MCF 10A (cell line): ENCODE measurements at regions not wholly inside any gene's neighbourhood (a gene's known extent, or its start where the extent isn't known, plus 50 kb on each side); places are given as distances from the start of the nearest gene placed in this dataset.

Experiments used
- BruUV-seq: library from RNA; stranded (reverse); fragments of 400-500 nt; replicated peaks from 2 replicates; lab custom pipeline; 2021; lab: Mats Ljungman, UMichigan
- CTCF ChIA-PET: fragments of 300-600 bp; sonication (Branson Sonifier 250); formaldehyde crosslinking; extraction: SDS; loops from one replicate; lab custom pipeline; 2021; ENCODE audit warnings: antibody characterized with exemption, inconsistent platforms; lab: Yijun Ruan, JAX
- POLR2A ChIA-PET: fragments of 300-600, 350-650 bp; sonication (Branson Sonifier 250); formaldehyde crosslinking; extraction: SDS; loops from one replicate; lab custom pipeline; 2020; ENCODE audit warnings: antibody characterized with exemption, inconsistent platforms; lab: Yijun Ruan, JAX
- DNase-seq: peaks from one replicate; pipeline ENCODE4 v3.0.0-alpha.2; 2018; ENCODE audit not compliant: unreplicated experiment
- H3K27ac Mint-ChIP-seq: one replicate; pipeline ENCODE4 v1.8.0; 2022; ENCODE audit warnings: mild to moderate bottlenecking, low read depth, mixed read lengths; ENCODE audit not compliant: unreplicated experiment
- H3K27me3 Mint-ChIP-seq: one replicate; pipeline ENCODE4 v1.8.0; 2022; ENCODE audit warnings: mixed read lengths; ENCODE audit not compliant: insufficient read depth, unreplicated experiment
- H3K36me3 Mint-ChIP-seq: one replicate; pipeline ENCODE4 v1.8.0; 2022; ENCODE audit warnings: mild to moderate bottlenecking, moderate library complexity, mixed read lengths; ENCODE audit not compliant: insufficient read depth, unreplicated experiment
- H3K4me1 Mint-ChIP-seq: one replicate; pipeline ENCODE4 v1.8.0; 2022; ENCODE audit warnings: mixed read lengths; ENCODE audit not compliant: insufficient read depth, unreplicated experiment
- H3K4me3 Mint-ChIP-seq: one replicate; pipeline ENCODE4 v1.8.0; 2022; ENCODE audit warnings: mild to moderate bottlenecking, moderate library complexity, mixed read lengths; ENCODE audit not compliant: unreplicated experiment
- H3K9me3 Mint-ChIP-seq: one replicate; pipeline ENCODE4 v1.8.0; 2022; ENCODE audit warnings: mixed read lengths; ENCODE audit not compliant: unreplicated experiment
- CTCF ChIP-seq: fragments of 200-600 bp; IDR thresholded peaks from one replicate; pipeline ENCODE4 v1.8.0; 2022; ENCODE audit warnings: antibody characterized with exemption, mild to moderate bottlenecking; ENCODE audit not compliant: unreplicated experiment
- intact Hi-C: fragments of 100-400 bp; cut with micrococcal nuclease; formaldehyde crosslinking; loops from 2 replicates; pipeline ENCODE4 v1.14.1; 2022

DNA sequence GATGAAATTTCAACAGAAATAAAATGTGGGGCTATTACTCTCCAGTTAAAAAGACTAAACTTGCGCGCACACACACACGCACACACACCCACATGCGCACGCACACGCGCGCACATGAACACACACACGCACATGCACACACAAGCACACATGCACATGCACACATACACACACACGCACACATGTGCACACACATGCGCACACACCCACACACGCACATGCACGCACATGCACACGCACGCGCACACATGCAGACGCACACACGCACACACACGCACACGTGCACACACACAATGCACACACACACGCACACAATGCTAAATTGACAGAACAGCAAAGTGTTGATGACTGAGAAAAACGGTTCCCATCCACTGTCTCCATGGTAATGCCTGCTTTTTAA is 754.1 kb downstream of the CBLN4 start:
- CTCF ChIA-PET = no interaction called here
- no peak for TF ChIP-seq CTCF
- H3K9me3 Mint-ChIP-seq = peaks cover 22% of the 10 kb centered on the region
- BruUV-seq = no TSS peak
- no peaks in the 10 kb centered on the region for H3K36me3 Mint-ChIP-seq
- intact Hi-C loops = no loop called here
- H3K4me1 Mint-ChIP-seq = no peaks in the 10 kb centered on the region
- POLR2A ChIA-PET = no interaction called here
- no peak overlapping the region for H3K4me3 Mint-ChIP-seq
- H3K27ac Mint-ChIP-seq = no peak overlapping the region
- no peak for DNase-seq
- H3K27me3 Mint-ChIP-seq = no peaks in the 10 kb centered on the region

DNA sequence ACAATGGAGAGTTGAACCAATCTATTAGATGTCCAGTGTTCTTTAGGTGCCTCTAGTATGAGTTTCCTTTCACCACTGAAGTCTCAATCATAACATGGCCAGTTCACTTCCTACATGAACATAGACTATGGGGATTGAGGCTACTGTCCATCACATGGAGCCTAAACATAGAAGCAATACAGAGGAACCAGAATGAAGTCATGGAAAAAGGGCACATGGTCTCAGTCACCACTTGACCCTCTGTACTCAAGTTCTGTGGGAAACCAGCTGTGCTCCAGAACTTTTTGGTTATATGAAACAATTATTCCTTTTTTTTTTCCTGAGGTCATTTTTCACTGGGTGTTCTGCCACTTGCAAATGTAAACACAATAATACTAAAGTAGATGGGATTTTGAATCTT is 762.5 kb downstream of the CBLN4 start:
- POLR2A ChIA-PET = no interaction called here
- H3K27me3 Mint-ChIP-seq = no peaks in the 10 kb centered on the region
- no TSS peak for BruUV-seq
- H3K9me3 Mint-ChIP-seq = peaks cover 28% of the 10 kb centered on the region
- CTCF ChIA-PET = no interaction called here
- no peak for DNase-seq
- no peak overlapping the region for H3K4me3 Mint-ChIP-seq
- H3K27ac Mint-ChIP-seq = no peak overlapping the region
- H3K4me1 Mint-ChIP-seq = no peaks in the 10 kb centered on the region
- TF ChIP-seq CTCF = no peak
- intact Hi-C loops = no loop called here
- H3K36me3 Mint-ChIP-seq = no peaks in the 10 kb centered on the region

DNA sequence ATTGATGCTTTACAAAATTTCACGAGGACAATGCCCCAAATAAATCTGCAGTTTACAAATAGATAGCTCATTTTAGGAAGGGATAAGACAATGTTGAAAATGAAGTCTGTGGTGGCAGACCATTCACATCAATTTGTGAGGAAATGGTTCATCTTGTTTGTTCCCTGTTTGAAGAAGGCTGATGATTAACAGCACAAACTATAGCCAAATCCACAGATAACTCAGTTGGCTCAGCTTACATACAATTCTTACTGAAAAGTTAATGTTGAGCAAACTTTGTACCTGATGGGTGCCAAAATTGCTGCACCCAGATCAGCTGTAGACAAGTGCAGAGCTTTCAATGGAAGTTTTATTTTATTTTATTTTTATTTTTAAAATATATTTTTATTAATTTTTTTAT is 763.9 kb downstream of the DOK5 start:
- DNase-seq = no peak
- CTCF ChIA-PET = interaction anchor here (0.7 kb wide), 1 partner anchor 247 kb away, joined by 3 read pairs; no protein-coding TSS in a partner anchor
- intact Hi-C loops = no loop called here
- H3K9me3 Mint-ChIP-seq = peaks cover 8% of the 10 kb centered on the region
- no peak overlapping the region for H3K27ac Mint-ChIP-seq
- TF ChIP-seq CTCF = no peak
- H3K4me1 Mint-ChIP-seq = no peaks in the 10 kb centered on the region
- no peaks in the 10 kb centered on the region for H3K27me3 Mint-ChIP-seq
- no peaks in the 10 kb centered on the region for H3K36me3 Mint-ChIP-seq
- no TSS peak for BruUV-seq
- H3K4me3 Mint-ChIP-seq = no peak overlapping the region
- POLR2A ChIA-PET = no interaction called here

DNA sequence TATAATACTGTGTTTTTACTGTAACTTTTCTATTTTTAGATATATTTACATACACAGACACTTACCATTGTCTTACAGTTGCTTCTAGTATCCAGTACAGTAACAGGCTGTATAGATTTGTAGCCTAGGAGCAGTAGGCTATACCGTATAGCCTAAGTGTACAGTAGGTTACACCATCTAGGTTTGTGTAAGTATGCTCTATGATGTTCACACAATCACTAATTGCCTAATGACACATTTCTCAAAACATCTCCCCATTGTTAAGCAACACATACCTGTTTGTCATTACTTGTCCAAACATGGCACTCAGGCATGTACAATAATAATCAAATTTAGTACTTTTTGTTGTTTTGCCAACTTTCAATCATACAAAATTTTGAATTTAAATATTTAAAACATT is 757.3 kb downstream of the DOK5 start:
- H3K27ac Mint-ChIP-seq = no peak overlapping the region

More for the DNA sequence above, 757.3 kb downstream of the DOK5 start:
- TF ChIP-seq CTCF = no peak
- no peak for DNase-seq
- H3K4me1 Mint-ChIP-seq = no peaks in the 10 kb centered on the region
- POLR2A ChIA-PET = no interaction called here
- no TSS peak for BruUV-seq
- no peaks in the 10 kb centered on the region for H3K27me3 Mint-ChIP-seq
- H3K4me3 Mint-ChIP-seq = no peak overlapping the region
- peaks cover 15% of the 10 kb centered on the region for H3K9me3 Mint-ChIP-seq
- no peaks in the 10 kb centered on the region for H3K36me3 Mint-ChIP-seq
- CTCF ChIA-PET = no interaction called here
- intact Hi-C loops = no loop called here
